ENCODE measurements at regions not wholly inside any gene's neighbourhood (a gene's known extent, or its start where the extent isn't known, plus 50 kb on each side); places are given as distances from the start of the nearest gene placed in this dataset.

GRCh38 chr7:10122551-10123100, 851.0 kb upstream of the PHF14 start:
- TF ChIP-seq CTCF (IDR thresholded peaks at IDR 0.05; ENCODE audit: low read depth, low read length) (no peak), EZH2phosphoT487 (IDR thresholded peaks at IDR 0.05; ENCODE audit: low read depth) (no peak)

All from OCI-LY3 (cell line).